Dermis blood vessel endothelial cell (primary cell): ENCODE measurements at regions not wholly inside any gene's neighbourhood (a gene's known extent, or its start where the extent isn't known, plus 50 kb on each side); places are given as distances from the start of the nearest gene placed in this dataset.
"Not testable (repeated sequence)": the region's sequence is repeated elsewhere in the genome, so short reads cannot be mapped to it uniquely, and the experiment has no call there.

Experiments used
- DNase-seq: peaks from one replicate; pipeline ENCODE4 v3.0.0; 2010

GRCh38 chr15:68482246-68482645 is 50.3 kb upstream of the ITGA11 start:
- DNase-seq = no peak

GRCh38 chr15:68483165-68483564 is 51.2 kb upstream of the ITGA11 start:
- DNase-seq = no peak

GRCh38 chr15:68484220-68484619 is 52.3 kb upstream of the ITGA11 start:
- DNase-seq = no peak

GRCh38 chr15:68484696-68485400 is 52.9 kb upstream of the ITGA11 start:
- no peak for DNase-seq

- DNase-seq = no peak
These were observed 53.9 kb upstream of the ITGA11 start for GRCh38 chr15:68485721-68486360.

- no peak for DNase-seq
These were observed 55.3 kb upstream of the ITGA11 start for GRCh38 chr15:68487087-68487843.

- DNase-seq = no peak
These were observed 56.3 kb upstream of the ITGA11 start for GRCh38 chr15:68488290-68488689.

GRCh38 chr15:68488966-68489365 is 57.0 kb upstream of the ITGA11 start:
- no peak for DNase-seq

- DNase-seq = no peak
These were observed 57.5 kb upstream of the ITGA11 start for GRCh38 chr15:68489421-68489820.

- DNase-seq = no peak
These were observed 59.6 kb upstream of the ITGA11 start for GRCh38 chr15:68491415-68492106.

GRCh38 chr15:68492855-68493254 is 60.9 kb upstream of the ITGA11 start:
- DNase-seq = peak; percentile 7

GRCh38 chr15:68493629-68494028 is 61.7 kb upstream of the ITGA11 start:
- DNase-seq = no peak

GRCh38 chr15:68494573-68495110 is 62.7 kb upstream of the ITGA11 start:
- DNase-seq = no peak

- DNase-seq = no peak
These were observed 63.4 kb upstream of the ITGA11 start for GRCh38 chr15:68495221-68495950.

GRCh38 chr15:68495981-68496705 is 64.2 kb upstream of the ITGA11 start:
- DNase-seq = no peak

GRCh38 chr15:68496751-68497150 is 64.8 kb upstream of the ITGA11 start:
- not testable (repeated sequence) for DNase-seq

- DNase-seq = no peak
These were observed 65.4 kb upstream of the ITGA11 start for GRCh38 chr15:68497206-68497910.

- DNase-seq = no peak
These were observed 66.1 kb upstream of the ITGA11 start for GRCh38 chr15:68498076-68498475.

- no peak for DNase-seq
These were observed 67.8 kb upstream of the ITGA11 start for GRCh38 chr15:68499620-68500312.
